HG03045 (cell line): ENCODE measurements at regions not wholly inside any gene's neighbourhood (a gene's known extent, or its start where the extent isn't known, plus 50 kb on each side); places are given as distances from the start of the nearest gene placed in this dataset.

Source experiments
- ATAC-seq: cut with Tn5 transposase; IDR thresholded peaks from one replicate; pipeline ENCODE4 v1.9.1; 2021; ENCODE audit warnings: mild to moderate bottlenecking, moderate library complexity; ENCODE audit not compliant: unreplicated experiment

GRCh38 chr17:73783382-73783766, 139.1 kb upstream of the SDK2 start:
- no peak for ATAC-seq

- ATAC-seq, result no peak
Measured at GRCh38 chr17:73783945-73784603, 139.8 kb upstream of the SDK2 start.

- ATAC-seq, result no peak
Measured at GRCh38 chr17:73785496-73785895, 141.3 kb upstream of the SDK2 start.

- ATAC-seq, result no peak
Measured at GRCh38 chr17:73785958-73786743, 141.9 kb upstream of the SDK2 start.

- ATAC-seq, result no peak
Measured at GRCh38 chr17:73787076-73788059, 143.1 kb upstream of the SDK2 start.

GRCh38 chr17:73788111-73788510, 143.9 kb upstream of the SDK2 start:
- no peak for ATAC-seq

- no peak for ATAC-seq
Measured at GRCh38 chr17:73791121-73791520, 146.9 kb upstream of the SDK2 start.

GRCh38 chr17:73791631-73792030, 147.4 kb upstream of the SDK2 start:
- ATAC-seq, result no peak

- no peak for ATAC-seq
Measured at GRCh38 chr17:73792994-73793393, 148.7 kb upstream of the SDK2 start.

GRCh38 chr17:73794336-73794735, 150.1 kb upstream of the SDK2 start:
- no peak for ATAC-seq

GRCh38 chr17:73795730-73796129, 151.5 kb upstream of the SDK2 start:
- ATAC-seq, result no peak

- no peak for ATAC-seq
Measured at GRCh38 chr17:73797594-73798110, 153.4 kb upstream of the SDK2 start.

- no peak for ATAC-seq
Measured at GRCh38 chr17:73798111-73798748, 154.0 kb upstream of the SDK2 start.

GRCh38 chr17:73799096-73799495, 154.9 kb upstream of the SDK2 start:
- ATAC-seq, result no peak

GRCh38 chr17:73799781-73800627, 155.8 kb upstream of the SDK2 start:
- no peak for ATAC-seq

- ATAC-seq, result no peak
Measured at GRCh38 chr17:73800893-73801292, 156.6 kb upstream of the SDK2 start.

GRCh38 chr17:73801455-73802100, 157.3 kb upstream of the SDK2 start:
- ATAC-seq, result no peak

GRCh38 chr17:73802314-73802713, 158.1 kb upstream of the SDK2 start:
- no peak for ATAC-seq

- no peak for ATAC-seq
Measured at GRCh38 chr17:73802871-73803270, 158.6 kb upstream of the SDK2 start.
